Stimulated activated CD8-positive, alpha-beta memory T cell treated with anti-CD3 and anti-CD28 coated beads, Interleukin-15, amount 100 ng/mL, for 24 hours (primary cell): ENCODE measurements at regions not wholly inside any gene's neighbourhood (a gene's known extent, or its start where the extent isn't known, plus 50 kb on each side); places are given as distances from the start of the nearest gene placed in this dataset.

Source experiments
- DNase-seq: peaks from one replicate; pipeline ENCODE4 v3.0.0-alpha.2; 2020; ENCODE audit warnings: low read depth

DNA sequence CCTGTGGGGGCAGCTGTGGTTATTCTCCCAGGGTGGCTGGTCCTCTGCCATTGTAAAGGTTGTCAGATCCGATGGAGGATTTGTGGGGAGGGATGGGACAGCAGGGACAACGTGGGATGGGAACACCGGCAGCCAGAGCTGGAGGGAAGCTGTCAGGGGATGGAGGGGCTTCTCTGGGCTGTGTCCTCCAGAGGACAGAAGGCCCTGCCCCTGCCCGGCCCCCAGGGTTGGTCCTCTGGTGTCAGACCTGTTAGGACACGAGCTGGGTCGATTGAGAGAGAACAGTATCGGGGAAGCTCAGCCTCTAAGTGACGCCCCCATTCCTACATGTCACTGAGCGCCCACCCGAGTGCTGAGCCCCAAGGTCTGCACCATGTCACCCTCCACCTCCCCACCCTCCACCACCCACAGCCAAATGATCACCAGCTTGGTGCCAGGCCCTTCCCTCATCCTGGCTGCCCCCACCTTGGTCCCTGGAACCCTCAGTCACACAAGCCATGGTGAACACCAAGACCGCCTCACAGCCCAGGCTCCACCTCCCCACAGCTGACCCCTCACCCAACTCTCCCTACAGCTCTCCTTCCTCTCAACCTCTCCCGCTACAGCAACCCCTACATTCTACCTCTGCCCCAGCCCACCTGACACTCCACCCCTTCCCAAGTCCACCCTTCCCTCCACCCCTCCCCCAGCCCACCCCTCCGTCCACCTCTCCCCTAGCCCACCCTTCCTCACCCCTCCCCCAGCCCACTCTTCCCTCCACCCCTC is 244.4 kb downstream of the MATN1 start:
- no peak for DNase-seq

DNA sequence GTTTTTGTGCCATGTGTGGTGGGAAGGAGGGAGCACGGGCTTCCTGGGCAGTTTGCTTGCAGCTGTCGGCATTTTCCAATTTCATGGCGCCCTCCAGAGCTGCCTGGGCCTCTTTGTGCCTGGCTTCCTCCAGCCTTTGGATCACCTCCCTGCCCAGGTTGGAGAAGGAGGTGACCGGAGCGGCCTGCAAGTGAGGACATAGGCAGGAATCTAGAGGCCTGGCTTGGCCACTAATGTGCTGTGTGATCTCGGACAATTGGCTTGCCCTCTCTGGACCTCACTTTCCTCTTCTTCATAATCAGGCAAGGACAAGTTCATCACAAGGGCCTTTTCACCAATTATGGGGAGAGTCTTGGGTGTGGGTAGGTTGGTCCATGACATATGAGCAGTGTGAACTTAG is 245.1 kb downstream of the MATN1 start:
- no peak for DNase-seq

- DNase-seq = no peak
Observed at GRCh38 chr1:30477588-30477987, 245.8 kb downstream of the MATN1 start.

DNA sequence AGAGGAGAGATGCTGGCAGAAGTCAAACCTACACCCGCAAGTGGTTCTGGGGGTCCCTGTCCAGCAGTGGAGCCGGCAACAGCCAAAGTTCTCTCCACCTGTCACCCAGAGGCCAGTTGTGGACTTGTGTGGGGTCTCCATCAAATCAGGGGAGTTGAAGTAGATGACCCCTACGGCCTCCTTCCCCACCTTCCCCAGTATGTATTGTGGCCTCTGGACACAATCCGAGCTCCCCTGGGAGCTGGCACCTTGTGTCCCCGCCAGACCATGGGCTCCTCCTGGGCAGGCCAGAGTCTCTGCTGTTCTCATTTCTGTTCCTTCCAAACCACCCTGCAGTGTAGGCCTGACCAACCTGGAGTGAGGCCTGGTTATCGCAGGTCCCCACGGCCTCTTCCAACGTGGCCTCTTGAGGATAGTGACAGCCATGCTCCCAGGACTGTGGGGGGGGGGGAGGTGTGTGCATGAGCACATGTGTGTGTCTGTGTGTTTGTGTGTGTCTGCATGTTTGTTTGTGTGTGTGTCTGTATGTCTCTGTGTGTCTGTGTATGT is 246.4 kb downstream of the MATN1 start:
- no peak for DNase-seq

GRCh38 chr1:30476476-30476875 is 246.9 kb downstream of the MATN1 start:
- no peak for DNase-seq

DNA sequence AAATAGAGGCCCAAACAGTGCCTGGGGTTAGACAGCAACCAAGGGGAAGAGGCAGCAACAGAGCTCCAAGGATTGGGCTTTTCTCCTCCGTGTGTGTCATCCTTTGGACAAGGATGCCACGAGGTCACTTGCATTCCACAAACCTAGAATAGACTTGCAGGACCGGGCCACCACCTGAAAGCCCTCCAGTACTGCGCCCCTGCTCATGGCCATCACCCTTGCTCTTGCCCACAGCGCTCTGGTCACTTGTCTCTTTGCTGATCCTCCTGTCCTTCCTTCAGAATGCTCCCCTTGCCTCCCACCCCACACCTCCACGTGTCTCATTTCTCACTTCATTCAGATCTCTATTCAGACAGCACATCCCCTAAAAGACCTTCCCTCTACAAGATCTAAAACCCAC is 247.4 kb downstream of the MATN1 start:
- DNase-seq = no peak

GRCh38 chr1:30475201-30475600 is 248.2 kb downstream of the MATN1 start:
- no peak for DNase-seq

GRCh38 chr1:30474818-30475200 is 248.6 kb downstream of the MATN1 start:
- no peak for DNase-seq

DNA sequence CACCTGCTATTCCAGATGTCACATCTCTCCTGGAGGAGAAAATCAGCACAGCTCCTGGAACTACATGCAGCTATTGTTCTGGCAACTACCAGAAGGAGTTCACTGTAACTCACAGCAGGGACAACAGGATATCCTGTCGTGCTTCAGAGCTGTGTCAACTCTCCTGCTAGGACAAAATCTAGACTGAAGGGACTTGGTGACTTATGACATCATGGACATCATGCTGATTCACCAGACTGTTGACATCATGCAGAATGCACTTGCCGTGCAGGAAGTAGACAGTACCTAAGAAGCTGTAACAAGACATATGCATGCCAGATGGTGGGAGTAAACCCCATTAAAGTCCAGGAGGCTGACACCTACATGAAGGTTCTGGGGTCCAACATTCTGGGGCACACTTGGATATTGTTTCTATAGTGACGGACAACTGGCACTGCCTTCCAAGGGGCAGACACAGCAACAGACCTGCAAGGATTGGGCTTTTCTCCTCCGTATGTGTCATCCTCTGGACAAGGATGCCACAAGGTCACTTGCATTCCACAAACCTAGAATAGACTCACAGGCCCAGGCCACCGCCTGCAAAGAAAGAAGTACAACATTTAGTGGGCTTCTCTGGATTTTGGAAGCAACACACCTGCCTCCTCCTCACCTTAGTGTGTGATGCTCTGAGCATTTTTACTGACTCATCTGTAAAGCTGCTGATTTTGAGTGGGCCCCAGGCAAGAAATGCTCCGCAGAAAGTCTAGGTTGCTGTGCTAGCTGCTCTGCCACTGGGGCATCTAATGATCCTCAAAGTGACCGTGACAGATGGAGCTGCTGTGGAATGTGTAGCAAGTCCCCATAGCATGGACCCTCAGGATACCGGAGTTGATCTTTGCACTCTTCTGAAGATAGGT is 249.2 kb downstream of the MATN1 start:
- no peak for DNase-seq

DNA sequence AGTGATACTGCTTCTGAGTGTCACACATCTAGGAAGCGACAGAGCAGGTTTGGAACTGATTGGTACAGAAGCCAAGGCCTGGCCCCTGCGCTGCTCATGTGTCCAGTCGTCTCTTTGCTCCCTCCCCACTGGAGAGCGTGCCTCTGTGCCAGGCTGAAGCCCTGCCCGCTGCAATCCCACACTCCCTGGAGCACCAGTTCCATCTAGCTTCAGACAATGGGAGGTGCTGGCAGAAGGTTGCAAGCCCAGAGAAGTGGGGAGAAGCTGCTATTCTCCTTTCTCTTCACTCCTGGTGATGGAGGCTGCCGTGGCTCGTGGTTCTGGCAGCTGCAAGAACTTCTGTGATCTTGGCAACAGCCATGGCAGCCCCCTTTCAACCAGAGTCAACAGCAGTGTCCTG is 250.9 kb downstream of the MATN1 start:
- no peak for DNase-seq

- no peak for DNase-seq
Observed at GRCh38 chr1:30472009-30472408, 251.4 kb downstream of the MATN1 start.

GRCh38 chr1:30471307-30471706 is 252.1 kb downstream of the MATN1 start:
- DNase-seq = no peak

DNA sequence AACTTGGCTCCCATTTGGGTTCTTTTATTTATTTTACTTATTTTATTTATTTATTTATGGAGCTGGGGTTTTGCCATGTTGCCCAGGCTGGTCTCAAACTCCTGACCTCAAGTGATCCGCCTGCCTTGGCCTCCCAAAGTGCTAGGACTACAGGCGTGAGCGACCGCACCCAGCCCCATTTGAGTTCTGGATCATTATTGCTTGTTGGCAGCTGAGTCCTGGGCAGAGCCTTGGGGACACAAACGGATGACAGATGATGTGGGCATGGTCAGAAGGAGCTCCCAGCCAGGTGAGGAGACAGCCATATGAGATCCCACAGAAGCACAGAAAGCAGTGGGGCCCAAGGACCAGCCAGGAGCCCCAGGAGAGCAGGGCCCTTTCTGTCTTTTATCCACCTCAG is 254.0 kb downstream of the MATN1 start:
- no peak for DNase-seq

GRCh38 chr1:30467101-30467500 is 256.3 kb downstream of the MATN1 start:
- DNase-seq = no peak

DNA sequence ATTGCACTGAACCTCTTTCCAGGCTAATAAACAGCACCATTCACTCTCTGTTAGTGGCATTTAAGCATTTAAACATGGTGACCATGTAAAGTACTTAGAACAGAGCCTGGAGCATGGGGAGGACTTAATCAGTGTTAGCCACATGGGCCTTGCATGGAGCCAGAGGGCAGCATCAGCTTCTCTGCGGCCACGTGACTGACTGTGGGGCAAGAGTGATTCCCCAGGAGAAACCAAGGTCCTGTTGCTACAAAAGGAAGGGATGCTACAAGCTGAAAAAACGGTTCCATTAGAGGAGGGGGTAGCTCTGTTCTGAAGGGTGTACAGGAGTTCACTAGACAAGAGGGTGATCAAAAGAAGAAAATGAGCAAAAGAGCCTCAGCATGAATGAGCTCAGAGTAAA is 256.8 kb downstream of the MATN1 start:
- DNase-seq = no peak

GRCh38 chr1:30466026-30466425 is 257.4 kb downstream of the MATN1 start:
- DNase-seq = no peak

- no peak for DNase-seq
Observed at GRCh38 chr1:30465096-30465495, 258.3 kb downstream of the MATN1 start.

- DNase-seq = no peak
Observed at GRCh38 chr1:30464187-30464617, 259.2 kb downstream of the MATN1 start.

DNA sequence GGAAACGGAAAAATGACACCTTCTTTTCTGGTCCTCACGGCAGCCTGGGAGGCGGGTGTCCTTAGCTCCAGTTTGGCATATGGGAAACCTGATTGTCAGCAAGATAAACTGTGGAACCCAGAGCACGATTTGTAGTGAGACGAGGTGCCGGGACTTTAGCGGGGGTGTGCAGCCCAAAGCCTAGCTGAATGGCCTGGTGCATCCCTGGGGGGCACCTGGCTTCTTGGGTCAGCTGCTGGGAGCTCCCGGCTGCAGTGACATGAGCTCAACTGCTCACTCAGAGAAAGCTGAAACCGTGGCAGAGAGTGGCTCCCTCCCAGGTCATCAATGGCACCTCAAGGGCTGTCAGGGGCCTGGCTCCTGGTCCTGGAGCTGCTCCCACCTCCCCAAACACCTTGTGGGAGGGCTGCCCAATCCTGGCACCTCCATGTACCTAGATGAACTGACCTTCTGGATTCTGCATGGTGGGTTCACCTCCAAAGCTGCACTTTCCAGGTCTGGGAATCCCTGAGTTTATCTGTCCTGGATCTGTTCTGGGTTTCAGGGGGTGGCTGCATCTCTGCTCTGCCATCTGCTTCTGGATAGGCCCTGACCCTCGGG is 260.5 kb downstream of the MATN1 start:
- DNase-seq = no peak

DNA sequence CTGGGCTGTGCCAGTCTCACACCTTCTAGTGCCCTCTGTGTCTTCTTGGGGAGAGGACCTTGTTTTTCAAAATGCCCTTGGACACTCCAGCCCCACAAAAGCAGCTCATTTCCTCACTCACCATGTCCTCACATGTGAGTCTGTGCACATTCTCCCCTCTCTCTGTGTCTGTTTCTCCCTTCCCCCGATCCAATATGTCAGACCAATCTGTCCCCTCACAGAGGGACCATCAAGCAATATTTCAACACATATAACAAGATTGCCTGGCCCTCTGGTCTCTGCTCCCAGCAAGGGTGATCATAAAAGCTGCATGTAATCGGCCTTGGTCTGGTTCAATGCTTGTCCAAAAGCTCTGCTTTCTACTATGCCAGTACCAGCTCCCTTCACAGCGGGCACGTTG is 261.2 kb downstream of the MATN1 start:
- no peak for DNase-seq

DNA sequence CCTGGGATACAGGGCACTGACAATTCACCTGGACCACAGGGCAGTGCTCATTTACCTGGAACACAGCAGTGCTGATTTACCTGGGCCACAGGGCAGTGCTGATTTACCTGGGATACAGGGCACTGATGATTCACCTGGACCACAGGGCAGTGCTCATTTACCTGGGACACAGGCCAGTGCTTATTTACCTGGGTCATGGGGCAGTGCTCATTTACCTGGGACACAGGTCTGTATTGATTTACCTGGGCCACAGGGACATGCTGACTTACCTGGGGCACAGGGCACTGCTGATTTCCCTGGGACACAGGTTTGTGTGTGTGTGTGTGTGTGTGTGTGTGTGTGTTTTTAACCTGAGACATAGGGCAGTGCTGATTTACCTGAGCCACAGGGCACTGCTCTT is 261.7 kb downstream of the MATN1 start:
- no peak for DNase-seq

GRCh38 chr1:30460661-30461060 is 262.7 kb downstream of the MATN1 start:
- no peak for DNase-seq
